ENCODE measurements at regions not wholly inside any gene's neighbourhood (a gene's known extent, or its start where the extent isn't known, plus 50 kb on each side); places are given as distances from the start of the nearest gene placed in this dataset.

- DNase-seq (ENCODE audit: low spot score) = no peak
Measured at GRCh38 chr5:158553195-158553961, 546.3 kb downstream of the EBF1 start.

GRCh38 chr5:158552241-158552640 is 547.5 kb downstream of the EBF1 start:
- DNase-seq (ENCODE audit: low spot score) = no peak

GRCh38 chr5:158549311-158549710 is 550.4 kb downstream of the EBF1 start:
- no peak for DNase-seq (ENCODE audit: low spot score)

- no peak for DNase-seq (ENCODE audit: low spot score)
Measured at GRCh38 chr5:158546748-158547147, 553.0 kb downstream of the EBF1 start.

- DNase-seq (ENCODE audit: low spot score) = no peak
Measured at GRCh38 chr5:158545949-158546530, 553.7 kb downstream of the EBF1 start.

GRCh38 chr5:158544388-158545339 is 555.1 kb downstream of the EBF1 start:
- no peak for DNase-seq (ENCODE audit: low spot score)

GRCh38 chr5:158543539-158544387 is 556.0 kb downstream of the EBF1 start:
- no peak for DNase-seq (ENCODE audit: low spot score)

GRCh38 chr5:158541536-158542297 is 558.0 kb downstream of the EBF1 start:
- no peak for DNase-seq (ENCODE audit: low spot score)

- no peak for DNase-seq (ENCODE audit: low spot score)
Measured at GRCh38 chr5:158538506-158539074, 561.1 kb downstream of the EBF1 start.

- no peak for DNase-seq (ENCODE audit: low spot score)
Measured at GRCh38 chr5:158537366-158537765, 562.4 kb downstream of the EBF1 start.

- DNase-seq (ENCODE audit: low spot score) = no peak
Measured at GRCh38 chr5:158534203-158534602, 565.5 kb downstream of the EBF1 start.

- DNase-seq (ENCODE audit: low spot score) = no peak
Measured at GRCh38 chr5:158532739-158533138, 567.0 kb downstream of the EBF1 start.

- DNase-seq (ENCODE audit: low spot score) = no peak
Measured at GRCh38 chr5:158531860-158532259, 567.9 kb downstream of the EBF1 start.

GRCh38 chr5:158530115-158530514 is 569.6 kb downstream of the EBF1 start:
- no peak for DNase-seq (ENCODE audit: low spot score)

GRCh38 chr5:158529454-158529853 is 570.3 kb downstream of the EBF1 start:
- DNase-seq (ENCODE audit: low spot score) = no peak

GRCh38 chr5:158525663-158526062 is 574.1 kb downstream of the EBF1 start:
- no peak for DNase-seq (ENCODE audit: low spot score)

- DNase-seq (ENCODE audit: low spot score) = no peak
Measured at GRCh38 chr5:158524070-158524469, 575.6 kb downstream of the EBF1 start.

GRCh38 chr5:158522776-158523175 is 576.9 kb downstream of the EBF1 start:
- DNase-seq (ENCODE audit: low spot score) = no peak

- DNase-seq (ENCODE audit: low spot score) = no peak
Measured at GRCh38 chr5:158521995-158522394, 577.7 kb downstream of the EBF1 start.

GRCh38 chr5:158519433-158520021 is 580.2 kb downstream of the EBF1 start:
- no peak for DNase-seq (ENCODE audit: low spot score)
